H1 (cell line): ENCODE measurements at regions not wholly inside any gene's neighbourhood (a gene's known extent, or its start where the extent isn't known, plus 50 kb on each side); places are given as distances from the start of the nearest gene placed in this dataset.

Experiments
- CTCF ChIA-PET: fragments of 300-600 bp; sonication (Branson Sonifier 250); formaldehyde crosslinking; loops from one replicate; lab custom pipeline; 2021; ENCODE audit not compliant: partially characterized antibody; lab: Charles Lee
- POLR2A ChIA-PET: fragments of 300-600 bp; sonication (Branson Sonifier 250); formaldehyde crosslinking; loops from one replicate; lab custom pipeline; 2021; ENCODE audit warnings: inconsistent platforms; ENCODE audit not compliant: partially characterized antibody; lab: Charles Lee
- DNase-seq, 2 experiments: peaks; one replicate each; pipeline versions ENCODE4 v3.0.0 to v3.0.0-alpha.2; 2010 to 2022; ENCODE audit warnings: low spot score in 2 of 2, low read depth in 1 of 2, mixed read lengths in 1 of 2
- FAIRE-seq: peaks from 2 replicates; lab custom pipeline; 2011; peaks lifted over from hg19 to GRCh38; lab: Jason Lieb, UNC
- H2AFZ ChIP-seq: 2 replicates; pipeline ENCODE4 v1.8.1; 2012; ENCODE audit warnings: low read length, inconsistent platforms
- H2AK5ac ChIP-seq: 2 replicates; pipeline ENCODE4 v1.6.1; 2013; ENCODE audit warnings: low read depth, low read length
- H2BK120ac ChIP-seq: replicated peaks from 2 replicates; pipeline ENCODE3; 2013; ENCODE audit warnings: low read depth, low read length, inconsistent platforms
- H2BK12ac ChIP-seq: 2 replicates; pipeline ENCODE4 v1.6.1; 2013; ENCODE audit warnings: low read depth, low read length
- H2BK15ac ChIP-seq: 2 replicates; pipeline ENCODE4 v1.6.1; 2013; ENCODE audit warnings: low read length
- H2BK20ac ChIP-seq: 2 replicates; pipeline ENCODE4 v1.6.1; 2013; ENCODE audit warnings: low read length
- H2BK5ac ChIP-seq: 2 replicates; pipeline ENCODE4 v1.6.1; 2013; ENCODE audit warnings: low read depth, low read length
- H3K14ac ChIP-seq: 2 replicates; pipeline ENCODE4 v1.6.1; 2013; ENCODE audit warnings: inconsistent platforms; ENCODE audit not compliant: insufficient read length
- H3K18ac ChIP-seq: 2 replicates; pipeline ENCODE4 v1.6.1; 2013; ENCODE audit warnings: low read length; ENCODE audit errors: extremely low read depth
- H3K23ac ChIP-seq: 2 replicates; pipeline ENCODE4 v1.6.1; 2013; ENCODE audit warnings: inconsistent platforms; ENCODE audit not compliant: insufficient read length
- H3K23me2 ChIP-seq: 2 replicates; pipeline ENCODE4 v1.6.1; 2013; ENCODE audit warnings: low read depth, low read length
- H3K27ac ChIP-seq: 2 replicates; pipeline ENCODE4 v1.6.1; 2011; ENCODE audit warnings: low read depth, low read length, inconsistent platforms
- H3K27me3 ChIP-seq, 4 experiments: replicated peaks in 1 of 4; 1 replicate in 1 of 4; 2 replicates in 3 of 4; pipeline versions ENCODE4 v1.6.1 to v1.8.1; 2011 to 2013; ENCODE audit warnings: low read length in 3 of 4, mild to moderate bottlenecking in 3 of 4, inconsistent platforms in 2 of 4, mixed read lengths in 2 of 4, moderate library complexity in 1 of 4; ENCODE audit not compliant: control insufficient read depth in 3 of 4, insufficient read depth in 3 of 4; ENCODE audit errors: extremely low read depth in 1 of 4
- H3K36me3 ChIP-seq, 4 experiments: 2 replicates each; pipeline versions ENCODE4 v1.6.1 to v1.8.1; 2011 to 2013; ENCODE audit warnings: mild to moderate bottlenecking in 4 of 4, low read length in 3 of 4, moderate library complexity in 2 of 4, control low read depth in 1 of 4, inconsistent platforms in 1 of 4; ENCODE audit not compliant: insufficient read depth in 4 of 4, control insufficient read depth in 2 of 4
- H3K4ac ChIP-seq: replicated peaks from 2 replicates; pipeline ENCODE3; 2013; ENCODE audit warnings: low read length, low read depth, mixed read lengths, inconsistent platforms; ENCODE audit not compliant: insufficient read length
- H3K4me1 ChIP-seq, 4 experiments: replicated peaks in 1 of 4; 1 replicate in 1 of 4; 2 replicates in 3 of 4; pipeline versions ENCODE4 v1.6.1 to v1.8.1; 2011 to 2013; ENCODE audit warnings: low read length in 3 of 4, inconsistent platforms in 2 of 4, mixed read lengths in 1 of 4; ENCODE audit not compliant: insufficient read depth in 4 of 4, control insufficient read depth in 3 of 4
- H3K4me2 ChIP-seq, 2 experiments: 2 replicates each; pipeline versions ENCODE4 v1.6.1 to v1.8.1; 2011 to 2013; ENCODE audit warnings: low read depth in 2 of 2, low read length in 2 of 2, control low read depth in 1 of 2, inconsistent platforms in 1 of 2, mild to moderate bottlenecking in 1 of 2; ENCODE audit not compliant: insufficient read depth in 1 of 2
- H3K4me3 ChIP-seq, 4 experiments: fragments of 200-600, 300-600 bp in 1 of 4; sonication (generic), shearing (Covaris generic), sonication (Bioruptor Twin) in 1 of 4; 2 replicates each; pipeline versions ENCODE4 v1.5.1 to v1.8.1; 2011 to 2016; ENCODE audit warnings: low read length in 4 of 4, low read depth in 3 of 4, control low read depth in 2 of 4, inconsistent platforms in 2 of 4, mild to moderate bottlenecking in 2 of 4, mixed read lengths in 1 of 4, moderate library complexity in 1 of 4; ENCODE audit not compliant: insufficient read depth in 2 of 4; ENCODE audit errors: extremely low read depth in 1 of 4
- H3K56ac ChIP-seq: replicated peaks from 2 replicates; pipeline ENCODE3; 2013; ENCODE audit warnings: low read depth, mild to moderate bottlenecking, mixed read lengths, low read length, inconsistent platforms; ENCODE audit not compliant: insufficient read length
- H3K79me1 ChIP-seq: 2 replicates; pipeline ENCODE4 v1.6.1; 2013; ENCODE audit warnings: low read depth, low read length, control low read depth
- H3K79me2 ChIP-seq, 2 experiments: 2 replicates each; pipeline versions ENCODE4 v1.6.1 to v1.8.1; 2012 to 2013; ENCODE audit warnings: low read length in 2 of 2, mild to moderate bottlenecking in 2 of 2, inconsistent platforms in 1 of 2; ENCODE audit not compliant: insufficient read depth in 2 of 2, control insufficient read depth in 1 of 2
- H3K9ac ChIP-seq, 4 experiments: replicated peaks in 1 of 4; 1 replicate in 1 of 4; 2 replicates in 3 of 4; pipeline versions ENCODE4 v1.6.1 to v1.8.1; 2011 to 2013; ENCODE audit warnings: low read depth in 3 of 4, low read length in 3 of 4, control low read depth in 2 of 4, mild to moderate bottlenecking in 2 of 4, moderate library complexity in 2 of 4, inconsistent platforms in 1 of 4; ENCODE audit errors: extremely low read depth in 1 of 4
- H3K9me3 ChIP-seq, 2 experiments: 2 replicates each; pipeline versions ENCODE4 v1.6.1 to v1.8.1; 2012 to 2013; ENCODE audit warnings: mild to moderate bottlenecking in 2 of 2, moderate library complexity in 2 of 2, control low read depth in 1 of 2, inconsistent platforms in 1 of 2, low read depth in 1 of 2, low read length in 1 of 2, mixed read lengths in 1 of 2; ENCODE audit not compliant: insufficient read depth in 2 of 2
- H4K20me1 ChIP-seq, 2 experiments: replicated peaks in 1 of 2; 2 replicates each; pipeline versions ENCODE3 to v1.8.1; 2011 to 2013; ENCODE audit warnings: inconsistent platforms in 2 of 2, low read length in 2 of 2, mild to moderate bottlenecking in 1 of 2; ENCODE audit not compliant: insufficient read depth in 2 of 2, control insufficient read depth in 1 of 2
- H4K5ac ChIP-seq: 2 replicates; pipeline ENCODE4 v1.6.1; 2013; ENCODE audit warnings: low read length, low read depth, mixed read lengths, inconsistent platforms; ENCODE audit not compliant: insufficient read length
- H4K8ac ChIP-seq: 2 replicates; pipeline ENCODE4 v1.8.0; 2013; ENCODE audit warnings: mild to moderate bottlenecking, moderate library complexity, low read length, inconsistent platforms; ENCODE audit not compliant: insufficient read depth; ENCODE audit errors: extremely low read depth
- H4K91ac ChIP-seq: replicated peaks from 2 replicates; pipeline ENCODE3; 2013; ENCODE audit warnings: low read length, mixed read lengths, inconsistent platforms; ENCODE audit not compliant: insufficient read length
- ASH2L ChIP-seq: fragments of 200-600, 300-600 bp; sonication (generic); IDR thresholded peaks from one replicate; pipeline ENCODE4 v1.7.1; 2017; ENCODE audit warnings: low read length
- CHD1 ChIP-seq: IDR thresholded peaks from 2 replicates; pipeline ENCODE4 v1.6.1; 2012; ENCODE audit warnings: low read depth, low read length, improper control_type of control experiment
- CREB1 ChIP-seq: IDR thresholded peaks from 2 replicates; pipeline ENCODE4 v1.6.1; 2012; ENCODE audit warnings: inconsistent platforms
- CTCF ChIP-seq, 3 experiments: IDR thresholded peaks; 1 replicate in 2 of 3; 2 replicates in 1 of 3; pipeline versions ENCODE4 v1.5.1 to v1.6.1; 2011; ENCODE audit warnings: low read length in 3 of 3, mild to moderate bottlenecking in 3 of 3, inconsistent platforms in 2 of 3, low read depth in 1 of 3, moderate library complexity in 1 of 3; ENCODE audit not compliant: insufficient read depth in 1 of 3; ENCODE audit errors: control extremely low read depth in 1 of 3
- GABPA ChIP-seq: IDR thresholded peaks from 2 replicates; pipeline ENCODE4 v1.6.1; 2011; ENCODE audit warnings: mild to moderate bottlenecking, low read length, moderate library complexity, borderline replicate concordance; ENCODE audit not compliant: insufficient read depth
- JUND ChIP-seq: IDR thresholded peaks from 2 replicates; pipeline ENCODE4 v1.6.1; 2011; ENCODE audit warnings: mild to moderate bottlenecking, improper control_type of control experiment, low read length
- KDM5A ChIP-seq: fragments of 200-600 bp; IDR thresholded peaks from 2 replicates; pipeline ENCODE4 v1.7.1; 2012; ENCODE audit warnings: mild to moderate bottlenecking, low read length, inconsistent platforms, mixed read lengths
- MAX ChIP-seq: IDR thresholded peaks from 2 replicates; pipeline ENCODE4 v1.6.1; 2012; ENCODE audit warnings: inconsistent platforms
- POLR2A ChIP-seq, 2 experiments: IDR thresholded peaks; 1 replicate in 1 of 2; 2 replicates in 1 of 2; pipeline ENCODE4 v1.6.1; 2011; ENCODE audit warnings: low read depth in 2 of 2, low read length in 2 of 2, mild to moderate bottlenecking in 2 of 2; ENCODE audit errors: control extremely low read depth in 1 of 2
- POLR2AphosphoS5 ChIP-seq: IDR thresholded peaks from 2 replicates; pipeline ENCODE4 v1.6.1; 2011; ENCODE audit warnings: low read depth, low read length
- RNF2 ChIP-seq: fragments of 200-900, 300-1000 bp; sonication (generic); IDR thresholded peaks from 2 replicates; pipeline ENCODE4 v1.7.1; 2016; ENCODE audit warnings: borderline replicate concordance, low read depth, mild to moderate bottlenecking, antibody characterized with exemption, low read length; ENCODE audit not compliant: poor library complexity, severe bottlenecking; ENCODE audit errors: missing control alignments
- SIX5 ChIP-seq: IDR thresholded peaks from 2 replicates; pipeline ENCODE4 v1.6.1; 2011; ENCODE audit warnings: mild to moderate bottlenecking, low read depth, low read length
- TAF7 ChIP-seq: optimal IDR thresholded peaks from 2 replicates; pipeline ENCODE3; 2011; ENCODE audit warnings: low read depth, mild to moderate bottlenecking, inconsistent platforms, low read length, moderate library complexity, borderline replicate concordance
- WGBS, 2 experiments: shearing (Covaris generic) in 1 of 2; methylation state at CpG; one replicate each; pipeline versions ENCODE4 v1.1.6 to v1.1.7; 2013 to 2015; ENCODE audit warnings: low lambda C conversion rate in 2 of 2, mixed read lengths in 2 of 2, inconsistent platforms in 1 of 2, low coverage in 1 of 2, missing lambda C conversion rate in 1 of 2; ENCODE audit not compliant: insufficient replicate concordance in 2 of 2, insufficient coverage in 1 of 2, insufficient read length in 1 of 2; ENCODE audit errors: extremely low coverage in 1 of 2, missing lambda C conversion rate in 1 of 2; 5-methylcytosine and 5-hydroxymethylcytosine counted together

GRCh38 chr6:139525415-139525814 lies 151.0 kb upstream of the CITED2 start:
- Histone ChIP-seq H3K9ac (no peak overlapping the region), H2BK12ac (no peak overlapping the region), H3K18ac (no peak overlapping the region), H3K4me3 (no peak overlapping the region), H3K27ac (no peak overlapping the region), H3K79me1 (no peaks in the 10 kb centered on the region), H3K27me3 (no peaks in the 10 kb centered on the region), H3K4ac (no peak overlapping the region), H4K91ac (no peak overlapping the region), H3K4me2 (no peak overlapping the region), H2AFZ (no peak overlapping the region), H3K23ac (no peak overlapping the region), H3K23me2 (no peaks in the 10 kb centered on the region), H3K14ac (no peak overlapping the region), H3K4me1 (no peaks in the 10 kb centered on the region), H2BK120ac (no peak overlapping the region), H2BK15ac (no peak overlapping the region), H3K36me3 (0 out of 8 replicates have a peak, but pooled peaks cover 0 to 2% (median 0%) of the 10 kb centered on the region in 4 experiments), H4K5ac (no peak overlapping the region), H4K8ac (no peak overlapping the region), H4K20me1 (no peaks in the 10 kb centered on the region), H3K9me3 (no peaks in the 10 kb centered on the region), H2BK5ac (no peak overlapping the region), H3K79me2 (no peaks in the 10 kb centered on the region), H2BK20ac (no peak overlapping the region), H3K56ac (no peak overlapping the region), H2AK5ac (no peak overlapping the region)
- POLR2A ChIA-PET = no interaction called here
- DNase-seq (no peak), FAIRE-seq (no peak)
- whole genome bisulfite sequencing, 2 experiments = 93% methylated on average over 2 of the region's 2 CpGs; no CpG with 5 or more reads in 1 of the 2 experiments
- CTCF ChIA-PET = no interaction called here
- no peak for TF ChIP-seq POLR2A (IDR thresholded peaks at IDR 0.05; ENCODE audit: control extremely low read depth in 1 of 2, low read depth in 2 of 2, low read length in 2 of 2)
- no peak for TF ChIP-seq ASH2L
- no peak for TF ChIP-seq KDM5A
- TF ChIP-seq POLR2AphosphoS5 = no peak
- no peak for TF ChIP-seq MAX
- no peak for TF ChIP-seq JUND
- no peak for TF ChIP-seq TAF7
- no peak for TF ChIP-seq CHD1
- no peak for TF ChIP-seq GABPA
- TF ChIP-seq CREB1 = no peak
- no peak for TF ChIP-seq RNF2
- no peak for TF ChIP-seq SIX5
- TF ChIP-seq CTCF (IDR thresholded peaks at IDR 0.05; ENCODE audit: control extremely low read depth in 1 of 3, insufficient read depth in 1 of 3, low read depth in 1 of 3, low read length in 3 of 3) = no peak
